Sigmoid colon (tissue), 6 donors: ENCODE measurements at regions not wholly inside any gene's neighbourhood (a gene's known extent, or its start where the extent isn't known, plus 50 kb on each side); places are given as distances from the start of the nearest gene placed in this dataset.
"Not testable (repeated sequence)": the region's sequence is repeated elsewhere in the genome, so short reads cannot be mapped to it uniquely, and the experiment has no call there.

Experiments used
- DNase-seq: peaks from one replicate; pipeline ENCODE4 v3.0.0-alpha.2; 2019
- H3K27ac ChIP-seq, 4 donors: fragments of 200-600 bp; sonication (generic); one replicate each; pipeline ENCODE4 v1.5.1; 2016 to 2019; ENCODE audit warnings: mild to moderate bottlenecking in 1 of 4
- H3K27me3 ChIP-seq, 3 donors: fragments of 200-600 bp; sonication (generic); one replicate each; pipeline ENCODE4 v1.5.1; 2019; ENCODE audit warnings: mild to moderate bottlenecking in 1 of 3
- H3K36me3 ChIP-seq, 4 donors: fragments of 200-600 bp; sonication (generic); one replicate each; pipeline ENCODE4 v1.5.1; 2016 to 2019
- H3K4me1 ChIP-seq, 4 donors: fragments of 200-600 bp; sonication (generic); one replicate each; pipeline ENCODE4 v1.5.1; 2017 to 2019
- H3K4me3 ChIP-seq, 4 donors: fragments of 200-600 bp; sonication (generic); one replicate each; pipeline ENCODE4 v1.5.1; 2017 to 2019; ENCODE audit warnings: mild to moderate bottlenecking in 2 of 4, moderate library complexity in 1 of 4
- H3K9me3 ChIP-seq, 4 donors: fragments of 200-600 bp in 3 of 4; sonication (generic) in 3 of 4; one replicate each; pipeline versions ENCODE4 v1.5.1 to v1.6.1; 2013 to 2019
- EP300 ChIP-seq, 4 donors: sonication (generic); formaldehyde crosslinking; IDR thresholded peaks; one replicate each; pipeline ENCODE4 v1.6.1; 2017; ENCODE audit warnings: antibody characterized with exemption in 4 of 4
- POLR2A ChIP-seq, 2 donors: fragments of 450-650 bp; IDR thresholded peaks; one replicate each; pipeline ENCODE4 v1.6.1; 2016; ENCODE audit warnings: antibody characterized with exemption in 2 of 2, mild to moderate bottlenecking in 2 of 2, moderate library complexity in 2 of 2
- POLR2AphosphoS5 ChIP-seq, 4 donors: sonication (generic); formaldehyde crosslinking; IDR thresholded peaks; one replicate each; pipeline ENCODE4 v1.6.1; 2017; ENCODE audit warnings: antibody characterized with exemption in 4 of 4
- WGBS, 2 donors: extraction: QIAGEN DNeasy Blood & Tissue Kit; methylation state at CpG; one replicate each; pipeline ENCODE4 v1.1.7; 2013; 5-methylcytosine and 5-hydroxymethylcytosine counted together
- intact Hi-C: fragments of 100-400 bp; cut with DNase I; formaldehyde crosslinking; loops from one replicate; pipeline ENCODE4 v1.15.1; 2023
- TF ChIP-seq, protein P1 (sequence below), 4 experiments: fragments of 450-650 bp in 3 of 4; fragments of 200-600 bp in 1 of 4; IDR thresholded peaks; one replicate each; pipeline ENCODE4 v1.5.1; 2016 to 2019; ENCODE audit warnings: antibody characterized with exemption in 4 of 4, mild to moderate bottlenecking in 3 of 4, moderate library complexity in 2 of 4
- donor health status: healthy with polysubstance abuse.
- donor health status: healthy.

GRCh38 chr4:131006388-131006787 lies 1910.4 kb downstream of the C4orf33 start:
- peaks cover 0 to 3% (median 0%) of the 10 kb centered on the region in 4 donors for H3K9me3 ChIP-seq
- no peaks in the 10 kb centered on the region for H3K27me3 ChIP-seq
- no peak for TF ChIP-seq POLR2AphosphoS5 (IDR thresholded peaks at IDR 0.05)
- TF ChIP-seq, protein P1, sequence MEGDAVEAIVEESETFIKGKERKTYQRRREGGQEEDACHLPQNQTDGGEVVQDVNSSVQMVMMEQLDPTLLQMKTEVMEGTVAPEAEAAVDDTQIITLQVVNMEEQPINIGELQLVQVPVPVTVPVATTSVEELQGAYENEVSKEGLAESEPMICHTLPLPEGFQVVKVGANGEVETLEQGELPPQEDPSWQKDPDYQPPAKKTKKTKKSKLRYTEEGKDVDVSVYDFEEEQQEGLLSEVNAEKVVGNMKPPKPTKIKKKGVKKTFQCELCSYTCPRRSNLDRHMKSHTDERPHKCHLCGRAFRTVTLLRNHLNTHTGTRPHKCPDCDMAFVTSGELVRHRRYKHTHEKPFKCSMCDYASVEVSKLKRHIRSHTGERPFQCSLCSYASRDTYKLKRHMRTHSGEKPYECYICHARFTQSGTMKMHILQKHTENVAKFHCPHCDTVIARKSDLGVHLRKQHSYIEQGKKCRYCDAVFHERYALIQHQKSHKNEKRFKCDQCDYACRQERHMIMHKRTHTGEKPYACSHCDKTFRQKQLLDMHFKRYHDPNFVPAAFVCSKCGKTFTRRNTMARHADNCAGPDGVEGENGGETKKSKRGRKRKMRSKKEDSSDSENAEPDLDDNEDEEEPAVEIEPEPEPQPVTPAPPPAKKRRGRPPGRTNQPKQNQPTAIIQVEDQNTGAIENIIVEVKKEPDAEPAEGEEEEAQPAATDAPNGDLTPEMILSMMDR (IDR thresholded peaks at IDR 0.05): no peak
- 83% methylated on average over 6 of the region's 6 CpGs for WGBS, 2 donors
- H3K4me1 ChIP-seq: no peaks in the 10 kb centered on the region
- no peak overlapping the region for H3K4me3 ChIP-seq
- no peak for DNase-seq
- H3K36me3 ChIP-seq: no peaks in the 10 kb centered on the region
- intact Hi-C loops: no loop called here
- no peak overlapping the region for H3K27ac ChIP-seq

DNA sequence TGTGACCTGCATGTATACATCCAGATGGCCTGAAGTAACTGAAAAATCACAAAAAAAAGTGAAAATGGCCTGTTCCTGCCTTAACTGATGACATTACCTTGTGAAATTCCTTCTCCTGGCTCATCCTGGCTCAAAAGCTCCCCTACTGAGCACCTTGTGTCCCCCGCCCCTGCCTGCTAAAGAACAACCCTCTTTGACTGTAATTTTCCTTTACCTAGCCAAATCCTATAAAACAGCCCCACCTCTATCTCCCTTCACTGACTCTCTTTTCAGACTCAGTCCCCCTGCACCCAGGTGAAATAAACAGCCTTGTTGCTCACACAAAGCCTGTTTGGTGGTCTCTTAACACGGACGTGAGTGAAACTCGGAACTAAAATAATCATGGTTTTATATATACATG lies 1916.0 kb downstream of the C4orf33 start:
- H3K4me1 ChIP-seq, H3K36me3 ChIP-seq, H3K4me3 ChIP-seq, H3K27ac ChIP-seq, H3K9me3 ChIP-seq, DNase-seq, H3K27me3 ChIP-seq, intact Hi-C loops: not testable (repeated sequence)
- WGBS, 2 donors: 85 to 86% methylated on average over 4 of the region's 4 CpGs

DNA sequence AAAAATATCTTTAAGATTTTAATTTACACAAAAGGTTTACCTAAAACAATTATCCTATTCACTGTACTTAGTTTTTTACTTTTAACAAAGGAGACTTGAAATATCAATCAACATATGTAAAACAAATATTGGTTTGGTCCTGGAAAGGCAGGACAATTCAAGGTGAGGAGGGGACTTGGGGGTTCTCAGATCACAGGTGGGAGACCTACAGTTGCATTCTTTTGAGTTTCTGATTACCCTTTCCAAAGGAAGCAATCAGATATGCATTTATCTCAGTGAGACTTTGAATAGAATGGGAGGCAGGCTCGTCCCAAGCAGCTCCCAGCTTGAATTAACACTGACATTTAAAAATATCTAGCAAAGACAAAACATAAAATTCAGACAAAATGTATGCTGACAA lies 1917.3 kb downstream of the C4orf33 start:
- no peak for DNase-seq
- intact Hi-C loops: no loop called here
- TF ChIP-seq EP300 (IDR thresholded peaks at IDR 0.05): no peak
- TF ChIP-seq POLR2AphosphoS5 (IDR thresholded peaks at IDR 0.05): no peak
- TF ChIP-seq, protein P1 (IDR thresholded peaks at IDR 0.05): no peak
- TF ChIP-seq POLR2A (IDR thresholded peaks at IDR 0.05): no peak
- H3K27ac ChIP-seq: no peak overlapping the region
- H3K4me1 ChIP-seq: no peaks in the 10 kb centered on the region
- no peaks in the 10 kb centered on the region for H3K36me3 ChIP-seq
- H3K4me3 ChIP-seq: no peak overlapping the region
- H3K27me3 ChIP-seq: no peaks in the 10 kb centered on the region
- H3K9me3 ChIP-seq: peaks cover 0 to 3% (median 0%) of the 10 kb centered on the region in 4 donors
- 38 to 48% methylated on average over 1 of the region's 1 CpG for WGBS, 2 donors

DNA sequence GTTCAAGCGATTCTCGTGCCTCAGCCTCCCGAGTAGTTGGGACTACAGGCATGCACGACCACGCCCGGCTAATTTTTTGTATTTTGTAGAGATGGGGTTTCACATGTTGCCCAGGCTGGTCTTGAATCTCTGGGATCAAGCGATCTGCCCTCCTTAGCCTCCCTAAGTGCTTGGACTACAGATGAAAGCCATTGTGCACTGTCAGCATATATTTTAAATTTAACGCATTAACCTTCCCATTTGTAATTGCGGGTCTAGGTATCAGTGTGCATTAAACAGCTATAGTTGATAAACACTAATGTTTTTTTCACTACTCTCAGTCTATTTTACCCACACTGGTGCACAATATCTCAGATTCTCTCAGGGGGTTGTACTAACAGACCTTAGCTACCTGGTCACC lies 1930.8 kb downstream of the C4orf33 start:
- intact Hi-C loops: no loop called here
- TF ChIP-seq POLR2AphosphoS5 (IDR thresholded peaks at IDR 0.05): no peak
- no peaks in the 10 kb centered on the region for H3K36me3 ChIP-seq
- H3K4me3 ChIP-seq: no peak overlapping the region
- 93% methylated on average over 9 of the region's 9 CpGs for WGBS, 2 donors
- H3K4me1 ChIP-seq: no peaks in the 10 kb centered on the region
- no peaks in the 10 kb centered on the region for H3K9me3 ChIP-seq
- no peak for DNase-seq
- H3K27me3 ChIP-seq: no peaks in the 10 kb centered on the region
- no peak overlapping the region for H3K27ac ChIP-seq

DNA sequence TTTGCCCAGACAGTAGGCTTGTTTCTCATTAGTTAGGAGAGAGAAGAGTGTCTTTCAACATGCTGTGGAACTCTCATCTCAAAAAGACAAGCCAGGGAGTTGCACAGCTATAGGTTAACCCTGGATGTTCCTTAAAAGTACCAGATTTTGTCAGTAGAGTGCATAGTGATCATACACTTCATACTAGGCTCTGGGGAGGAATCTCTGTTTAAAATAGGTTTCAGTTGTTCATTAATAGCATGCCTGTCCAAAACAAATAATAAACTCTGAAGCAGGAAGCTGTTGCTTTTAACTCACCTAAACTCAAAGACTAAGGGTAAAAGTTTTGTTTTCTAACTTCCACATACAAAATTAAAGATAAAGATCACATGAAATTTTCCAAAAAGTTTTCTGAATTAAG lies 1948.4 kb downstream of the C4orf33 start:
- intact Hi-C loops: no loop called here
- TF ChIP-seq, protein P1 (IDR thresholded peaks at IDR 0.05): no peak
- TF ChIP-seq EP300 (IDR thresholded peaks at IDR 0.05): no peak
- H3K27ac ChIP-seq: no peak overlapping the region

GRCh38 chr4:131046821-131047220 lies 1950.9 kb downstream of the C4orf33 start:
- DNase-seq: no peak
- TF ChIP-seq POLR2AphosphoS5 (IDR thresholded peaks at IDR 0.05): no peak
- TF ChIP-seq POLR2A (IDR thresholded peaks at IDR 0.05): no peak
- TF ChIP-seq, protein P1 (IDR thresholded peaks at IDR 0.05): no peak
- TF ChIP-seq EP300 (IDR thresholded peaks at IDR 0.05): no peak
- H3K4me3 ChIP-seq: no peak overlapping the region
- WGBS, 2 donors: 91 to 93% methylated on average over 4 of the region's 4 CpGs
- H3K9me3 ChIP-seq: no peaks in the 10 kb centered on the region
- no peak overlapping the region for H3K27ac ChIP-seq
- H3K27me3 ChIP-seq: no peaks in the 10 kb centered on the region
- H3K4me1 ChIP-seq: no peaks in the 10 kb centered on the region
- no peaks in the 10 kb centered on the region for H3K36me3 ChIP-seq
- intact Hi-C loops: no loop called here

More for the DNA sequence above, 1948.4 kb downstream of the C4orf33 start:
- no peak overlapping the region for H3K4me3 ChIP-seq
- no peaks in the 10 kb centered on the region for H3K9me3 ChIP-seq
- no peaks in the 10 kb centered on the region for H3K27me3 ChIP-seq
- H3K36me3 ChIP-seq: no peaks in the 10 kb centered on the region
- no peak for DNase-seq
- no peaks in the 10 kb centered on the region for H3K4me1 ChIP-seq
